Activated effector memory CD4-positive, alpha-beta T cell treated with anti-CD3 and anti-CD28 coated beads, Interleukin-2, amount 50 U/mL, for 16 hours (primary cell): ENCODE measurements at regions not wholly inside any gene's neighbourhood (a gene's known extent, or its start where the extent isn't known, plus 50 kb on each side); places are given as distances from the start of the nearest gene placed in this dataset.

Experiments used
- DNase-seq: peaks from one replicate; pipeline ENCODE4 v3.0.0-alpha.2; 2020

DNA sequence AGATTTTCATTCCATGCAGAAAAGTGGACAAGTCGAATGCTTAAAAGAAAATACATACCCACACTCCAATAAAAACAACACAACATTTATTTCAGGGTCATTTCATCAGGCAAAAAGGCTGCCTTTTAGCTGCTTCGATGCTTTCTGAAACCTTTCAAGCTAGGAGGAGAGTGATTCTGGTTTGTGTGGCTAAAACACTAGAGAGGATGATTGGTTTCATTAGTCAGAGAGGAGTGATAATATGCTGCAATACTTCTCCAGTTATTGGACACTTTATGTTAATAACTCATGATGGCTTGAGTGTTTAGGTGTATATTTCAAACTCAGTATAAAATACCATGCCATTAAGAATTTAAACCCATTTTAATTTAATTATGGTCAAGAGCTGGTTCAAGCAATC lies 614.0 kb downstream of the SLC4A3 start:
- DNase-seq, result no peak

DNA sequence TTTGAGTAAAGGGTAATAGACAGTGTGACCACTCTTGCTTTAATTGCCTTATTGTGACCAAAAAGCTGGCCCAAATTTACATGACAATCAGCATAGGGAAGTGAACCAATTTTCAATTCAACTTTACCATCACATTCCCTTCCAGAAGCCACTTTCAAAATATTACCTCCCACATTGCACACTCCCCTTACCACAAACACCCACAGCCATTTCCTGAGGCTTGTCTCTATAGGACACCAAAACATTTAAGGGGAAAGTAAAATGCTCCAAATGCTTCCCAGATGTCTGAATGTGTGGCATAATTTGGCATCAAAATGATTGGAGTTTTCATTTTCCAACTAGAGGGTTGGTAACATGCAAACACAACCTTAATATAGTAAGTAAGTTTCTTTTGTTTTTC lies 616.1 kb downstream of the SLC4A3 start:
- DNase-seq, result no peak

DNA sequence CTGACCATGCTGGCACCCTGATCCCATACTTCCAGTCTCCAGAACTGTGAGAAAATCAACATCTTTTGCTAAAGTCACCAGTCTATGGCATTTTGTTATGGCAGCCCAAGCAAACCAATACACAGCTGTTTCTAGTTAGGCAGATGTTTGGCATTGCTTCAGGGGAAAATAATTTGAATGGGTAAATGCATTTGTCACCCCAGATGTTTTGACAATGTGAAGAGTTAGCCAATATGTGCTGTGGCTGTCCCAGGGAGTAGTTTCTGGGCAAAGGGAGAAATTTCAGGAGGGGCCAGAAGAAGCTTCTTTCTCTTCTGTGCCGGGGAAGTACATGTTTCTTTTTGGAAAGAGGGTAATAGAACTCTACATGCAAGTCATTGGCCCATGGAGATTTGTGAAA lies 619.0 kb downstream of the SLC4A3 start:
- DNase-seq, result no peak

DNA sequence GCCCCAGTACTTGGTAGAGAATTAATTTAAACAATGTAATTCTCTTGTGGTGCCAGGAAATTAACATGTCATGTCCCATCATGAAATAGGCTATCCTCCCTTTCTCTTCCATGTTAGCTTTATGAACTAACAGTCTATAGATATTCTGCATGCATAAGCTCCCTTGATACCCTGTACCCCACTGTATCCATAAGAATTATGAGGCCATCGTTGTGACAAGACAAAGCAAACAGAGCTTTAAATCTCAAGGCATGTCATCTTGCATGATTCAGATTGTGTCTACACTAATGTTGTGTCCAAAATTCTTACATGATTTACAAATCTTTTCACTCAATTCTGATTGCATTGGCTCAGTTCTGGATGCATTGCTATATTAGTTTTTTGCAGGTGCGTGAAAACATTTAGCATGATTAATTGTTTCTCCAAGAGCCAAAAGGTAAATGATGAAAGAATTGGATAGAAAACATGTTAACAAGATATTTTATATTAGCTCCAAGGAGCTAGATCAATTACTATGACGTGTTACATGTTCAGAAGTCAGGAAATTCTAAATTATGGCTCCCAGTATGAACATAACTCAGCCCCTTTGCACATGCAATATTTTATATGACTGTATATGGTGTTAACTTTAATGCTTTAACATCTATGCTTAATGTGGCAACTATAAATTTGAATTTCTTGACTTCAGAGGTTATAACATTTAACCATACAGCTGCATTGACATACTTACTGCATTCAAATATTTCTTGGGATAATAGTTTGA lies 620.3 kb downstream of the SLC4A3 start:
- no peak for DNase-seq

DNA sequence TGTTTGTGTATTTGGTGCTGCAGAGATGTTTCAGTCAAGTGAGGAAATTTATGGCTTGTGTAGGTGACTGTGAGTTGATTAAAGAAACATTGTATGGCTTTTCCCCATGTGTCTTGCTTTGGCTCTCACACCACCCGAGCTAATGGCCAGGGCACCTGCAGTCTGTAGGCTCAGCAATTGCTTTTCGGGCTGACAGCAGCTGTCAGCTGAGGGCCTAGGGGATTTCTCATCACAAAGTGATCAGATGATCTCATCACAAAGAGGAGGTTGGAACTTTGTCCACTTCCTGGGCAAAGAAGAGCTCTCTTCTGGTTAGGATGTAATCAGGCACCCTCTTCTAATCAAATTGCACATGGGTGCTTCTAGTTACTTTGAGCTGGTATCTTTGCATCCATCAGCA lies 632.2 kb downstream of the SLC4A3 start:
- no peak for DNase-seq

DNA sequence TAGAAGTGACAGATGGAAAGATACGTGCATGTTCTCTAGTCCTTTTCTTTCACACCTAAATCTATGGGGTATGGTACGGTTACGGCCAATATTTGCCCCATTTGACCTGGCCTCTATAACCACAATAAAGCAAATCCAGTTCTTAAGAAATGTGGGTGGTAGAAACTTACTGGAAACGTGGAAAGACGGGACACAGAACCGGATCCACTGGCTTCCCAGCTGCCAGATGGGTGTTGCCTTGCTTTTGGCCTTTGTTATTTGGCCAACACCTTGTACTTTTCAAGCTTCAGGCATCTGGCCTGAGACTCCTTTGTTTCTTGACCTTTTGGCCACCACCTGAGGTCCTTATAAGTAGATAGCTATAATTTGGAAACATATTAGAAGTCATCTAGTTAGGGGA lies 635.9 kb downstream of the SLC4A3 start:
- no peak for DNase-seq

DNA sequence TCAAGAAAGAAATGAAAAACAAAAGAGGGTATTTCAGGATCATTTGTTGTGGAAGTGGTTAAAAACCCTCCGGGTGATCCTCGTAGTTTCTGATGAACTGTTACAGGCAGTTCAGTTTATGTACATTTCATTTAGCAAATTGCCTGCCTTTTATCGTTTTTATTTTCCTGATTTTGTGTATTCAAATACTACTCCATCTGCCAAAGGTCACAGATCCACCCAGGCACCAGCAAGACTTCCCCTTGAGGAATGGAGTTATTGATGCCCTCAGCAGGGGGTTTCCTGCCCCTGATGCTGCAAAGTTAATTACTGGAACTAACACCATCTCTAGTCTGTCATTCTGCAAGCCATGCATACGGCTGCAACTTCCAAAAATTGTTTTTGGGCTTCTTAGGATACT lies 641.9 kb downstream of the SLC4A3 start:
- DNase-seq, result no peak

DNA sequence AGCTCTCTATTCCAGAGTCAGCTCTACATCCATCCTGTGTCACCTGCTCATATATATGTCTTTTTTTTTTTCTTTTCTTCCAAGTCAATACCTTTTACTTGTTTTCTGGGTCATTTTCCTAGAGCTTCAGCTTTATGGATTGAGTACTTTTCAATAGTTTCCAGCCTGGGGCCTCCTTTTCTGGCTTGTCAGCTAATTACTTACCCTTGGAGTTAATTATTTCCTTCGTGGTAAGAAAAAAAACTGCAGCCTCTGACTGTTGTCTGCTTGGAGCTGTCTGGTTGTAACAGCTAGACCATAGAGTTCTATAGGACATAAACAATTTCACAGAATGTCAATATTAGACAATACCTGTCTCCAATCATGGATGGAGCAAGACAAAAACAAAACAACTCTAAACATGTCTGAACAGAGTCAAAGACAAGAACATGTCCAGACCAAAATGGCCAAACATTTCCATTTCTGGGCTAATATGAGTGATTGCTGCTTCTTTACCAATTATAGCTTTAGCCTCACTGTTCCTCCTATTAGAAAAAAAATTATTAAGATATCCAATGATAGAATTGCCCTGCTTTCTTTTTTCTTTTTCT lies 643.1 kb downstream of the SLC4A3 start:
- DNase-seq, result no peak

DNA sequence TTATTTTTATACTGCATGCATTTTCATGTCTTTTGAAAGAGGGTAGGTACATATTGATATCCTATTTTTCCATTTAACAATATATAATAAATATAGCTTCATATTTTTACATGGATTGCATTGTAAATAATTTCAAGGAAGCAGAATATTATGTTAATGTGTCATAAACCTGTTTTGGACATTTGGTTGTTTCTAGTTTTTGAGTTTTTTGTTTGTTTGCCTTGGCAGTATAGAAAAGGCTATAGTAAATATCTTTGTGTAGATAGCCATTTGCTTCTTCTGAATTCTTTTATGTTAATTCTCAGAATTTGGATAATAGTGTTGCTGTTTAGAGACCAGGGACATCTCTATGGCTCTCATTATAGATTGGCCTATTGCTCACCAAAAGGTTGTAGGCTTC lies 645.2 kb downstream of the SLC4A3 start:
- DNase-seq, result no peak

DNA sequence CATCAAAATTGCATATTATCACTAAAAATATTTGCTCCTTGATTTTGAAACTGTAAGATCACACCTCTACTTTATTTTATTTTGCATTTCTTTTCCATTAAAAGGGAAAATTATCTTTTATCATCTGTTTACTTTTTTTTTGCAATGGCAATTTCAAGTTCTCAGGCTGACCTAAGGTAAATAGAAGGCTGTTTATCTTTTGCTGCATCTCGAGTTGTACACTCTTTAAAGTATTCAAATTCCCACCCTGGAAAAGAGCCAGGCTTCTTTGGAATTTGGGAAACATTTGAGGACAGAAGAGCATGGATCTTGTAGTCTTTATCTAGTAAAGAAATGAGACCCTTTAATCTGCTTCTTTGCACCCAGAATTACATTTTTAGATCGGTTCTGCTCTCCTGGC lies 645.7 kb downstream of the SLC4A3 start:
- no peak for DNase-seq

DNA sequence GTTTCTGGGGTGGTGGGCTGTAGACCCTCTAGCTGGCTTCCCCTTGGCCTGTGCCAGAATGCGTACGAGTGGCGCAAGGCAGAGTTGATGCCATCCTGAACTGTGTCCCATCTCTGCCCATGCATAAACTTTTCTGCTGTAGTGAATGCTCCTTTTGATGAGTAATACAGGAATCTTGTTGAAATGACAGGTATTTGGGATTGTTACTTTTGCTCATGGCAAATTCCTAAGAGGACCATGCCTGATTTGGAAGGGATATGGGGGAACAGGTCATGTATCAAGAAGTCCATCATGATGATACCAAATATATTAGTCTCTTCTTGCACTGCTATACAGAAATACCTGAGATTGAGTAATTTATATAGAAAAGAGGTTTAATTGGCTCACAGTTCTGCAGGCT lies 648.0 kb downstream of the SLC4A3 start:
- DNase-seq, result no peak

DNA sequence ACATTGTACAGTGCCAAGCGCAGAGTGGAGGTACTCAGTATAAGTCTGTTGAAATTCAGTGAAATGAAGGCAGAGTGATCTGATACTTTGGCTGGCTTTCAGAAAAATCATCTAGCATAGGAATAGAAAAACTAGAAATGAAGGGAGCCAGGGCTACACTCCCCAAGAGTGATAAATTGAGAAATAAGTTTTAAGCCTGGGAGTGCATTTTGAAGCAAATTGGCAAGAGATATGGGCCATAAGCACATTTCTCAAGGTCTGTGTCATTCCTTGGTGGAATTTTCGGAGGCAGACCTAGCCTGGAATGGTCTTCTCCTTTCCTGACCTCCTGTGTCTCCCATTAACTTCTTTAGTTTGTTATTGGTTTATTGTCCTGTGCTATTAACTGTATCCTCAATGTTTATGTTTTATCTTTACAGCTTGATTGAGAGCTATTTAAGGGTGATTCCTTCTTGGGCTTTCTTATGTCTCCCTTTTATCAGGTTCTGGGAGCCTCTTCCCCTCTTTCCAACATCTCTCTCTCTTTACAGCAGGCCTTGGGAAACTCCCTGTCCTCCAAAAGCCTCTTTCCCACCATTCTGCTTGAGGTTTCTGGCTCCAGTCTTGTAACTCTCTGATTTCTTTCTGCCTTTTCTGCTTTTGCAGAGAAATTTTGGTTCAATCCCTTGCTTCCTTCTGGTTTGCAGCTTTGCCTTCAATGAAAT lies 649.5 kb downstream of the SLC4A3 start:
- DNase-seq, result no peak

DNA sequence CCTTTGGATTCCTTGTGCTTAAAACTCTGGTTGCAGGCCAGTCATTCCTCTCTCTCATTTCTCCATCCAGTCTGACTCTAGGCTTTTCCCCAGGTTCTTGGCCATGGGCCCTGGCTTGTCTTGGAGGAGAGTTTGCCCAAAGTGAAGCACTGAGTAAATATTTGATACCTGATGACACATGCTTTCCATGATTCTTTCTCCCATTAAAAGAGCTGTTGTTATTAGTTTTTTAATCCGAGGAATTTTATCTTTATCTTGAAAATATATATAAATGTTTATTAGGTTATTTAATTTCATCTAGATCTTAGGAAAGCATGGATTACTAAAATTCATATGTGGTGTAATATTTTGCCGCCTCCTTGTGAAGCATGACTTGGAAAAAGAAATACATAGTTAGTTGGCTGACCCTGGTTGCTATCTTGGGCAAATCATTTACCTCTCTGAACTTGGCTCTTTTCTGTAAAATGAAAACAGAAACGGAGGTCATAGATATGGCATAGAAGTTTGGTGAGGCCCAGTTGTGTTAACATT lies 650.1 kb downstream of the SLC4A3 start:
- DNase-seq, result no peak

DNA sequence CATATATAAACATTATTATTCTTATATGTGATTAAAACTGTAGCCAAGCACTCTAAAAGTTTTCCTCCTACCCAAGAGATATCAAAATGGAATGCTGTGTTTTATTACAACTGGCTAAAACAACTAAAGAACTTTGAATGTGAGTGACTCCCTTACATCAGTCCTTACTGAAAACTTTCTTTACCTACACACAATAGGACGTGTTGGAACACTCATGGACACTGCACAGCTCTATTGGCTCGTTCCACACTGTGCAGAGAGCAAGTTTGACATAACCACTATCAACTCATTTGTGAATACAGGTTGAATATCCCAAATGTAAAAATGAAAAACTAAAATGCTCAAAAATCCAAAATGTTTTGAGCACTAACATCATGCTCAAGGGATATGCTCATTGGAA lies 650.6 kb downstream of the SLC4A3 start:
- DNase-seq, result no peak

DNA sequence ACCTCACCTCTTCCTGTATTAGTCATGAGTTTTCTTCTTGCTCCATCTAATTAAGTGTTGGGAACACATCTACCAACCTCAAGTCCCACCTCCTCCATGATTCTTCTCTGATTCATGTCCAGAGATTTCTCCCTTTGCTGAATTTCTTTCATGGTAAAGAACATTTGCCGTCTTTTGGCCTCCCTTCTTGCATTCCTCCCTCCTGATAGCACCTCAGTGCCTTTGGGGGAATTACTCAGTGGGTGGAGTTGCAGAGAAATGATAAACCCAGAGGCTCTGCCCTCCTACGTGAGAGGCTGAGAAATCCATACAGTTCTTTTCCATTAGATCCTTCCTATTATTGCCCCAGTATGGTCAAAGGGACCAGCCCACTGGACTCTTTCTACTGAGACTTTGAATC lies 651.9 kb downstream of the SLC4A3 start:
- no peak for DNase-seq

DNA sequence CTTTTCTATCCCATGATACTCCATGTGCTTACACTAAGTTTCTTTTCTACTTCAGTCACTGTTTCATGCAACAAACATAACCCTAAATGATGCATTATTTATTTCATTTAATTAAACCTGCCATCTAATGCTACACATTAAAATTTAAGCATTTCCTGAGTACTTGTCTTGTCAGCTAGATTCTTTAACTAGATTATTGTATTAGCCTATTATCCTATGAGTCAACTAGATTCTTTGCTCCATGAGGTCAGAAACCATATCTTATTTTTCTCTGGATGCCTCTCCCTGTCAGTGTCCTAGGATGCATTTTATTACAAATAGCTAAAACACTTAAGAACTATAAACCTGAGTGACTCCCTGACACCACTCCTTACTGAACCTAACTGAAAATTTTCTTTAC lies 652.4 kb downstream of the SLC4A3 start:
- no peak for DNase-seq

DNA sequence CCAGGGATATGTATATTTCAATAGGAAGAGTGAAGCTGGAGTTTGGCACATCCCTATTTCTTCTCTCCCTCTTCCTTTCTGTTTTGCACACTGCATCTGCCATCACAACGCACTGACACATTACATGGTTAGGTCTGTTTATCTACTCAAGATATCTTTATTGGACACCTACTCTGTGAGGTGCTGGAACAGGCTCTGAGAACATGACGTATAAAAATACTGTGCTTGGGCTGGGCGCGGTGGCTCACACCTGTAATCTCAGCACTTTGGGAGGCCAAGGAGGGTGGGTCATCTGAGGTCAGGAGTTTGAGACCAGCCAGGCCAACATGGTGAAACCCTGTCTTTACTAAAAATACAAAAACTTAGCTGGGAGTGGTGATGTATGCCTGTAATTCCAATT lies 653.3 kb downstream of the SLC4A3 start:
- DNase-seq, result no peak

DNA sequence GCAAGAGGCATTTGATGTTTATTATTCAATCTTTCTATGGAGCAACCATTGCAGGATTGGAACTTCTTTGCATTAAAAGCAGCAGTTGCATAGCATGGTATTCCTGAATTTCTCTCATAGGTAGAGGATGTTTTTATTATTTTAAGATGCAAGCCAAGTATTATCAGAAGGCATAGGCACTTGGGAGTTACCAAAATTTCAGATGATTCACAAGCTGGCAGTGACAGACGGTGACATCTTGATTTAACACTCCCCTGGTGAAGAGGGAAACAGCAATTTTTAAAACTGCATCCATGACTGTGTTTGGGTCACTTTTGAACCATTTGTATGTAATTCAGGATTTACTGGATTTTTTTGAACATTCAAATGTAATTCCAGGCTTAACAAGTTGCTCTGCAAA lies 654.3 kb downstream of the SLC4A3 start:
- DNase-seq, result no peak

DNA sequence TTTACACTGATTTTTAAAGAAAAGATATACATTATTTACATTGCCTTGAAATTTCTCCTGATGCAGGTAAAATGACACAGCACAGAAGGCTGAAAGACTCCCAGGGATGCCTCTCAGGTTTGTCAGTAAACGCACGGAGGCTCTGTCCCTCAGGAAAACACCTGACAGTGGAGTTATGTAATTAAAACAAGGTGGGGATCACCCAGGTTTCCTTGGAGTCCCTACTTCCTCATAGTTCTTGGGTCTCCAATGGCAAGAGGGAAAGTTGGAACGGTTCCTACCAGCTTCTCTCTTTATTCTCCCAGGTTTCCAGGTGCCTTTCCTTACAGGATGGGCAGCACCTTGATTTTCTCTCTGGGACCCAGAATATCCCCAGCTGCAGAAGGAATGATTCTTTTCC lies 654.8 kb downstream of the SLC4A3 start:
- no peak for DNase-seq

DNA sequence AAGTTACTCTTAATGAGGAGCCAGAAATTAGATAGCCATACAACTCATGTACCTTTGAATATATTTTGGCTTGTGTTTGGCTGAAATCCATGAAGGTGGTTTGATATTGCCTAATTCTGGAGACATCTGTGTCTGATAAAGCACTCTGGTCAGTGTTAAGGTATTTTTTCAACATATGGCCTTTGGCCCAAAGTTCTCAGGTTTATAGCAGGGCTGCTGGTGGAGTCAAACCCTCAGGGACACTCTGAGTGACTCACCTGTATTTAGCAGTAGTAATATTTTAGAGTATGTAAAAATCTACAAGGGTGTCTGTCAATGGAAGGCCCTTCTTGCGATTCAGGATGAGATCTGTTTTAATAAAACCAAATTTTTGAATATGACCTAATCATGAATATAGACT lies 666.5 kb downstream of the SLC4A3 start:
- no peak for DNase-seq

DNA sequence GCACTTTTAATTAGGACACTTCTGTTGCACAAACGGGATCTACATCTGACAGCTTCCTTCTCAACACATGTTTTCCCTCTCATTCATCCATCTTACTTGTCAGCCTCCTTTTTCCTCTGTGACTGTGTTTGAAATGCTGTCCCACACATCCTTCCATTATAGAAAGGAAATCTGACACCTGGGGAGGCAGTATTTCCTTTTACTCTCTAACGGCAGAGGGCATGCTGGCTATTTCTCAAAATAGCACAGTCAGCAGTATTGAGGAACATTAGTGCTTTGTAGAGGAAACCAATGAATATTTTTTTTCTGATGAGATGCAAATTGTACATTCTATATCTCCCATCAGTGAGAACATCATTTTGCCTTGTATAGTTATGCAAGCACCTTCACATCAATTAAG lies 668.7 kb downstream of the SLC4A3 start:
- DNase-seq, result no peak

DNA sequence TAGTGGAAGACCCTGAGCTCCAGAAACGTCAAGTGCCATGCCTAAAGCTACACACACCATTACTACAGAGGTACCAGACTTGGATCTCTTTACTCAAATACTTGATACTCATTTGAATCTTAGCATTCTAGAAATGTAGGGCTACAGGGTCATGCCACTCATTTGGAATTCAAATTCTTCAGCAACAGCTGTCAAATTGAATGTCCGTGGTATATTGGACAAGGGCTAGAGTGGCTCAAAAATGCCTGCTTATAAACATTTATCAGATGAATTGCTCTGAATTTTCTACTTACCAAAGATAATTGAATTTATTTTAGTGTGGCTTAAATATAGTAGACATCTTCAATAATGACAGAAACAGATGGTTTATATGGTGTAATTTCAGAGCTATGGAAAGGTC lies 669.7 kb downstream of the SLC4A3 start:
- DNase-seq, result no peak

DNA sequence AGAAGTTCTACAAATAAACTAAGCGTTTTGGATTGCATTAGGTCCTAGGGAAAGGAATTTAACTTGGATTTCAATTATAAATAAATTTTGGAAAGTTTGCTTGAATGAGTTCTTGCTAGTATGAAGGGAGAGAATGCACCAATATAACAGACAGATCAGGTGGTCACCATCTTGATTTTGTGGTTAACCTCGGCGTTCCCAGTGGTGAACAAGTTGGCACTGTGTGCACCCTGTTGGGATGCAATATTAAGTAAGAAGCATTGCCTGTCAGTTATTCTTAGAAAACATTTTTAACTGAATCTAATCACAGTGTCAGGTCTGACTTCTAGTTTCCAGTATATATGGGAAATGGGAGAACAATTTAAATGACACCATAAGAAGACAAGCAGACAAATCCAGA lies 673.4 kb downstream of the SLC4A3 start:
- no peak for DNase-seq

DNA sequence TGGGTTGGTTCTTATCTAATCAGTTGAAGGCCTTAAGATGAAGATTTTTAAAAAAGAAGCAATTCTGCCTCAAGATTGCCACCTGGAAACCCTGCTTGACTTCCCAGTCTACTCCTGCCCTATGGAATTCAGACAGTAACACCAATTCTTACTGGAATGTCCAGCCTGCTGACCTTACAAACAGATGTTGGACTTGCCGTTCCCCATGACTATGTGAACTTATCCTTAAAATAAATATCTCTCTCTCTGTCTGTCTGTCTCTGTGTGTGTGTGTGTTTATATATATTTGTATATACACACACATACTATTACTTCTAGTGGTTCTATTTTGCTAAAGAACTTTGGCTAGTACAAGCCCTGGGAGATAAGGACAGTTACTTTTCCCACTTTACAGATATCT lies 675.3 kb downstream of the SLC4A3 start:
- no peak for DNase-seq
